Neural crest cell (in vitro differentiated cells): ENCODE measurements at regions not wholly inside any gene's neighbourhood (a gene's known extent, or its start where the extent isn't known, plus 50 kb on each side); places are given as distances from the start of the nearest gene placed in this dataset.
"Not testable (repeated sequence)": the region's sequence is repeated elsewhere in the genome, so short reads cannot be mapped to it uniquely, and the experiment has no call there.

Experiments used
- DNase-seq: peaks from one replicate; pipeline ENCODE4 v3.0.0; 2021; ENCODE audit warnings: low read depth, mixed read lengths, low spot score
- H3K27ac Mint-ChIP-seq: one replicate; pipeline ENCODE4 v1.8.0; 2021; ENCODE audit warnings: mild to moderate bottlenecking, mixed read lengths; ENCODE audit not compliant: unreplicated experiment
- H3K27me3 Mint-ChIP-seq: 2 replicates; pipeline ENCODE4 v1.8.0; 2021; ENCODE audit warnings: low read depth, mild to moderate bottlenecking, mixed read lengths
- H3K36me3 Mint-ChIP-seq: 2 replicates; pipeline ENCODE4 v1.8.0; 2021; ENCODE audit warnings: low read depth, mild to moderate bottlenecking, mixed read lengths
- H3K4me1 Mint-ChIP-seq: 2 replicates; pipeline ENCODE4 v1.8.0; 2021; ENCODE audit warnings: mixed read lengths
- H3K4me3 Mint-ChIP-seq: one replicate; pipeline ENCODE4 v1.8.0; 2021; ENCODE audit warnings: mild to moderate bottlenecking, mixed read lengths
- H3K9me3 Mint-ChIP-seq: 2 replicates; pipeline ENCODE4 v1.8.0; 2021; ENCODE audit warnings: mixed read lengths
- CTCF ChIP-seq: fragments of 200-600 bp; sonication (generic); conservative IDR thresholded peaks from 2 replicates; pipeline ENCODE4 v1.5.0; 2021; ENCODE audit warnings: antibody characterized with exemption, mild to moderate bottlenecking

- Mint-ChIP-seq H3K36me3 (peaks cover 3% of the 10 kb centered on the region), H3K4me1 (no peaks in the 10 kb centered on the region), H3K9me3 (peaks cover 19% of the 10 kb centered on the region), H3K27me3 (no peaks in the 10 kb centered on the region), H3K27ac (no peak overlapping the region), H3K4me3 (no peak overlapping the region)
- no peak for TF ChIP-seq CTCF
- no peak for DNase-seq
Observed at GRCh38 chr2:89000235-89000634, 308.8 kb downstream of the RPIA start.

DNA sequence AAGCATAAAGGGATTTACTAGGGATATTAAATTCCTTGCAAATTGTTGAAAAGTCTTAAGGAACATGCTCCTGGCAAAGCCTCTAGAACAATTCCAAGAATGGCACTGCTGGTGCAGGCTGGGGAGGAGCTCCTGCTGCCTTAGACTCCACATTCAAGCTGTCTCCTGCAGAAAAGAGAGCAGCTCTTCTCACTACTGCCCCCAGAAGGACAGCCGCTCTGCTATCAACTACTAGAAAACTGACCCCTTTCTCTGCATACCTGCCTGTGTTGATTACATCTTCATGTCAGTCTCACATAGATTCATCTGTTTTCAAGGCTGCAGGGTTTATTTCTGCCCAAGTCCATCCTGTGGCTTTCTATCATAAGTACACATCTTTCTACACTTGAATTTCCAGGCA, 312.8 kb downstream of the RPIA start:
- H3K36me3 Mint-ChIP-seq, H3K4me3 Mint-ChIP-seq, DNase-seq, H3K27ac Mint-ChIP-seq, H3K27me3 Mint-ChIP-seq, H3K4me1 Mint-ChIP-seq: not testable (repeated sequence)
- peaks cover 11% of the 10 kb centered on the region for H3K9me3 Mint-ChIP-seq

DNA sequence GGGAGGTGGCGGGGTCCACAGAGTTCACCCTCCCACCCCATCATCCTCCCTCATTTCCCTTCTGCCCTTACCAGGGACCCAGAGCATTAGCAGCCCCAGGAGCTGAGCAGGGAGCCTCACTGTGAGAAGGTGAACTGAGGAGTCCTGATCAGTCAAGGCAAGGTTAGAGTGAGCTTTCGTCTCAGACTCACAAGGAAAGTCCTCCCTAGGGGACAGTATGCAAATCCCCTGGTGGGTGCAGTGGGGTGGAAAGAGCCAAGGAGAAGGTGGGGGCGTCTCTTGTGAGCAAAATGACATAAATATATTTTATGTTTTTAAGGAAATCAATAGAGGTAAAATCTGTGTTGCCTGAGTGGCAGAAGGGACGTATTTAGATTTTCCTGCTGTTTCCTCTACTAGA, 329.1 kb downstream of the RPIA start:
- not testable (repeated sequence) for H3K36me3 Mint-ChIP-seq, H3K27me3 Mint-ChIP-seq, H3K4me3 Mint-ChIP-seq, H3K9me3 Mint-ChIP-seq, DNase-seq, H3K27ac Mint-ChIP-seq, H3K4me1 Mint-ChIP-seq

DNA sequence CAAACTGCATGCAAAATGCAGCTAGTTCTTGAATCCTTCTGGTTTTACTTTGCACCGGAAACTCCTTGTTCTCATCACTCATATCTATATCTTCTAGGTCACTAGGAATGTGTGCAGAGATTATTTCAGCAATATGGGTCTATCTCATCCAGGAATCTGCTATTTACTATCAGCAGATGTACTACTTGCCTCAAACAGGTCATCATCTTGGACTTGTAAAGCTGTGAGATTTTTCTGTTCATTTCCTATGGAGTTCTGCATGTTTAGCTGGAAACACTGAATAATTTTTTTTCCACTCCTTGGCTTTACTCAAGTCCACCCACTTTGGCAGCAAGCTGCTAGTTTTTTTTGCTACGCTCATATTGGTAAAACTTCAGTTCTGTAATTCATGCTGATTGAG, 334.8 kb downstream of the RPIA start:
- DNase-seq, H3K4me3 Mint-ChIP-seq, H3K27ac Mint-ChIP-seq, H3K4me1 Mint-ChIP-seq, H3K27me3 Mint-ChIP-seq, H3K36me3 Mint-ChIP-seq: not testable (repeated sequence)
- H3K9me3 Mint-ChIP-seq, result peaks cover 12% of the 10 kb centered on the region

DNA sequence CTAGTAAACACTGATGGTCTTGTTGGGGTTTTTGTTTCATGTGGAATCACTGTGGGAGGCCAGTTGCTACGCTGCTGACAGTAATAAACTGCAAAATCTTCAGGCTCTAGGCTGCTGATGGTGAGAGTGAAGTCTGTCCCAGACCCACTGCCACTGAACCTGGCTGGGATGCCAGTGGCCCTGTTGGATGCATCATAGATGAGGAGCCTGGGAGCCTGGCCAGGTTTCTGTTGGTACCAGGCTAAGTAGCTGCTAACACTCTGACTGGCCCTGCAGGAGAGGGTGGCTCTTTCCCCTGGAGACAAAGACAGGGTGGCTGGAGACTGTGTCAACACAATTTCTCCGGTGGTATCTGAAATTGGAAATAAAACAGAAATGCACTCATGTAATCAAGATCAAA, 335.6 kb downstream of the RPIA start:
- not testable (repeated sequence) for H3K4me1 Mint-ChIP-seq, H3K36me3 Mint-ChIP-seq, H3K27me3 Mint-ChIP-seq, H3K27ac Mint-ChIP-seq, DNase-seq, H3K4me3 Mint-ChIP-seq
- H3K9me3 Mint-ChIP-seq, result peaks cover 12% of the 10 kb centered on the region

DNA sequence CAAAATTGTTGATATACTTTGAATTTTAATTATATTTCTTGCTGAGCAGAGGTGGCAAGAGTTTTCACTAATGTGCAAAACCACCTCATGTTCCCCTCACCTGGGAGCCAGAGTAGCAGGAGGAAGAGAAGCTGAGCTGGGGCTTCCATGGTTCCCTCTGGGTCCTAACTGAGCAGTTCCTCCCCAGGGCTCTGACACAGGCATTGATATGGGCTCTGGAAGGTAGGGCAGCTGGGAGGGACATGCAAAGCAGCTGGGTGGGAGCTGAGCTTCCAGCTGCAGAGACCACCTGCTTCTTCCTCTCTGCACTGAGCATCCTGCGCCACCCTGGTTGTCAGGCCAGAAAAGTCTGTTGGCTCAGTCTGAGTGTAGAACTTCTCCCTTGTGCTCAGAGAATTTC, 336.1 kb downstream of the RPIA start:
- DNase-seq, H3K4me3 Mint-ChIP-seq, H3K4me1 Mint-ChIP-seq, H3K27me3 Mint-ChIP-seq, H3K27ac Mint-ChIP-seq, H3K36me3 Mint-ChIP-seq: not testable (repeated sequence)
- H3K9me3 Mint-ChIP-seq, result peaks cover 12% of the 10 kb centered on the region

DNA sequence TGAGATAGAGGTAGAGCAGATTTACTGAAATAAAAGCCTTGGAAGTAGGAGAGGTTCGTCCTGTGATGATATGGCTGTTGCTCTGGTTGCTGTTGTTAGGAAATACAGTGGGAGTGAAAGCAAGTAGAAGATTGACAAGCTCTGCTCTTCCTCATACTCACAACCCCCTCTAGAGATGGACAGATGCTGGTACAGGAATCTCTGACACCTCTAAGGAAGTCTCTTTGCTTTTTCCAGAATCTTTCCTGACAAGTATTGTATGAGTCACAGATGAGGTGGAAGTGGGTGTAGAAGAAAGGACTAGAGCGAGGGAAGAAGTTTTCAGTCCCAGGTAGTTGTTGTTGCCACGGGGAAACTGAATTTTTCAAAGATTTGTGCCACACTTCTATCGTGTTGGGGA, 337.8 kb downstream of the RPIA start:
- H3K9me3 Mint-ChIP-seq, H3K4me1 Mint-ChIP-seq, H3K27ac Mint-ChIP-seq, DNase-seq, H3K4me3 Mint-ChIP-seq, H3K27me3 Mint-ChIP-seq, H3K36me3 Mint-ChIP-seq: not testable (repeated sequence)

GRCh38 chr2:89048138-89049066, 356.9 kb downstream of the RPIA start:
- not testable (repeated sequence) for H3K36me3 Mint-ChIP-seq, H3K4me3 Mint-ChIP-seq, H3K4me1 Mint-ChIP-seq, H3K9me3 Mint-ChIP-seq, DNase-seq, H3K27ac Mint-ChIP-seq, H3K27me3 Mint-ChIP-seq
- TF ChIP-seq CTCF, result peak; percentile 63

GRCh38 chr2:89058616-89059015, 367.1 kb downstream of the RPIA start:
- not testable (repeated sequence) for H3K9me3 Mint-ChIP-seq, H3K36me3 Mint-ChIP-seq, H3K4me1 Mint-ChIP-seq, H3K4me3 Mint-ChIP-seq, DNase-seq, H3K27ac Mint-ChIP-seq, H3K27me3 Mint-ChIP-seq

GRCh38 chr2:89061174-89061573, 369.7 kb downstream of the RPIA start:
- H3K9me3 Mint-ChIP-seq, H3K27ac Mint-ChIP-seq, H3K27me3 Mint-ChIP-seq, DNase-seq, H3K36me3 Mint-ChIP-seq, H3K4me3 Mint-ChIP-seq, H3K4me1 Mint-ChIP-seq: not testable (repeated sequence)

- not testable (repeated sequence) for H3K27me3 Mint-ChIP-seq, DNase-seq, H3K36me3 Mint-ChIP-seq, H3K9me3 Mint-ChIP-seq, H3K4me3 Mint-ChIP-seq, H3K27ac Mint-ChIP-seq, H3K4me1 Mint-ChIP-seq
Observed at GRCh38 chr2:89076771-89077170, 385.3 kb downstream of the RPIA start.

GRCh38 chr2:89092911-89093310, 401.4 kb downstream of the RPIA start:
- not testable (repeated sequence) for H3K36me3 Mint-ChIP-seq, H3K27ac Mint-ChIP-seq, H3K27me3 Mint-ChIP-seq, DNase-seq, H3K9me3 Mint-ChIP-seq, H3K4me3 Mint-ChIP-seq, H3K4me1 Mint-ChIP-seq
